H1 (cell line): ENCODE measurements at regions not wholly inside any gene's neighbourhood (a gene's known extent, or its start where the extent isn't known, plus 50 kb on each side); places are given as distances from the start of the nearest gene placed in this dataset.

Experiments
- GTF2F1 ChIP-seq: IDR thresholded peaks from 2 replicates; pipeline ENCODE4 v1.6.1; 2012; ENCODE audit warnings: low read depth, low read length, improper control_type of control experiment, borderline replicate concordance
- JUND ChIP-seq: IDR thresholded peaks from 2 replicates; pipeline ENCODE4 v1.6.1; 2011; ENCODE audit warnings: mild to moderate bottlenecking, improper control_type of control experiment, low read length
- KDM1A ChIP-seq: fragments of 200-600, 300-600 bp; sonication (generic); IDR thresholded peaks from 2 replicates; pipeline ENCODE4 v1.7.1; 2016; ENCODE audit warnings: mild to moderate bottlenecking, low read length, borderline replicate concordance
- SIRT6 ChIP-seq: IDR thresholded peaks from one replicate; pipeline ENCODE4 v1.7.1; 2012; ENCODE audit warnings: low read length, inconsistent platforms
- TBP ChIP-seq: IDR thresholded peaks from 2 replicates; pipeline ENCODE4 v1.6.1; 2011; ENCODE audit warnings: low read depth, low read length, improper control_type of control experiment
- YY1 ChIP-seq: IDR thresholded peaks from 2 replicates; pipeline ENCODE4 v1.6.1; 2011; ENCODE audit warnings: low read depth, mild to moderate bottlenecking, low read length
- TF ChIP-seq, protein P1 (sequence below): IDR thresholded peaks from 2 replicates; pipeline ENCODE4 v1.6.1; 2012; ENCODE audit warnings: low read length, inconsistent platforms

DNA sequence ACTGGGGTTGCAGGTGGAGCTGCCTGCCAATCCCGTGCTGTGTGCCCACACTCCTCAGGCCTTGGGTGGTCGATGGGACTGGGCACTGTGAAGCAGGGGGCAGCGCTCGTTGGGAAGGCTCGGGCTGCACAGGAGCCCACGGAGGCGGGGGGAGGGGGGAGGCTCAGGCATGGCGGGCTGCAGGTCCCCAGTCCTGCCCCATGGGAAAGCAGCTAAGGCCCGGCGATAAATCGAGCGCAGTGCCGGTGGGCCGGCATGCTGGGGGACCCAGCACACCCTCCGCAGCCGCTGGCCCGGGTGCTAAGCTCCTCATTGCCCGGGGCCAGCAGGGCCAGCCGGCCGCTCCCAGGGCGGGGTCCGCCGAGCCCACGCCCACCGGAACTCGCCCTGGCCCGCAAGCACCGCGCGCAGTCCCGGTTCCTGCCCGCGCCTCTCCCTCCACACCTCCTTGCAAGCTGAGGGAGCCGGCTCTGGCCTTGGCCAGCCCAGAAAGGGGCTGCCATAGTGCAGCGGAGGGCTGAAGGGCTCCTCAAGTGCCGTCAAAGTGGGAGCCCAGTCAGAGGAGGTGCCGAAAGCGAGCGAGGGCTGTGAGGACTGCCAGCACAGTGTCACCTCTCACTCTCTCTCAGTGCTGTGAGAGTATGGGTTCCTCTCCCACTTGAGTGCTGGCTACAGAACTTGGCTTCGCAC lies 1210.6 kb upstream of the NXPH2 start (continued):
- TF ChIP-seq, protein P1, sequence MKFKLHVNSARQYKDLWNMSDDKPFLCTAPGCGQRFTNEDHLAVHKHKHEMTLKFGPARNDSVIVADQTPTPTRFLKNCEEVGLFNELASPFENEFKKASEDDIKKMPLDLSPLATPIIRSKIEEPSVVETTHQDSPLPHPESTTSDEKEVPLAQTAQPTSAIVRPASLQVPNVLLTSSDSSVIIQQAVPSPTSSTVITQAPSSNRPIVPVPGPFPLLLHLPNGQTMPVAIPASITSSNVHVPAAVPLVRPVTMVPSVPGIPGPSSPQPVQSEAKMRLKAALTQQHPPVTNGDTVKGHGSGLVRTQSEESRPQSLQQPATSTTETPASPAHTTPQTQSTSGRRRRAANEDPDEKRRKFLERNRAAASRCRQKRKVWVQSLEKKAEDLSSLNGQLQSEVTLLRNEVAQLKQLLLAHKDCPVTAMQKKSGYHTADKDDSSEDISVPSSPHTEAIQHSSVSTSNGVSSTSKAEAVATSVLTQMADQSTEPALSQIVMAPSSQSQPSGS: no peak
- no peak for TF ChIP-seq JUND
- no peak for TF ChIP-seq KDM1A
- TF ChIP-seq TBP: no peak
- TF ChIP-seq GTF2F1: no peak
- no peak for TF ChIP-seq YY1
- no peak for TF ChIP-seq SIRT6
